ENCODE measurements at regions not wholly inside any gene's neighbourhood (a gene's known extent, or its start where the extent isn't known, plus 50 kb on each side); places are given as distances from the start of the nearest gene placed in this dataset.

DNA sequence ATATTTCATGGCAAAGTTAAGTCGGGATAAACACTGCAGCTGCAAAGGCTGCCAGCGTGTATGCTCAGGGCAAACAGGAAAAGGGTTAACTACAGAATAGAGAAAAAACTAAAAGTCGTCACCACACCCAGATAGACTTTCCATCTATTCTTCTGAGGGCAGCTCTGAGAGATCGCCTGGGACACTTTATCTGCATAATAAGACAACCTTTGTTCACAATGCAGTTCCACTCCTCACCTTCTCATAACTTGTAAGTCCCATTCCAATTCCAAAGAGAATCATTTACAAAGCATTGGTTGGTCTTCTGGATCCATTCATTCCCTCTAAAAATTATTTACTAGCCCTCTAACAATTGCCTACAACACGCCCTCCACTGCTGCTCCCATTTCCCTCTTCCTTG lies 437.4 kb downstream of the RND3 start:
- TF ChIP-seq, protein P1, sequence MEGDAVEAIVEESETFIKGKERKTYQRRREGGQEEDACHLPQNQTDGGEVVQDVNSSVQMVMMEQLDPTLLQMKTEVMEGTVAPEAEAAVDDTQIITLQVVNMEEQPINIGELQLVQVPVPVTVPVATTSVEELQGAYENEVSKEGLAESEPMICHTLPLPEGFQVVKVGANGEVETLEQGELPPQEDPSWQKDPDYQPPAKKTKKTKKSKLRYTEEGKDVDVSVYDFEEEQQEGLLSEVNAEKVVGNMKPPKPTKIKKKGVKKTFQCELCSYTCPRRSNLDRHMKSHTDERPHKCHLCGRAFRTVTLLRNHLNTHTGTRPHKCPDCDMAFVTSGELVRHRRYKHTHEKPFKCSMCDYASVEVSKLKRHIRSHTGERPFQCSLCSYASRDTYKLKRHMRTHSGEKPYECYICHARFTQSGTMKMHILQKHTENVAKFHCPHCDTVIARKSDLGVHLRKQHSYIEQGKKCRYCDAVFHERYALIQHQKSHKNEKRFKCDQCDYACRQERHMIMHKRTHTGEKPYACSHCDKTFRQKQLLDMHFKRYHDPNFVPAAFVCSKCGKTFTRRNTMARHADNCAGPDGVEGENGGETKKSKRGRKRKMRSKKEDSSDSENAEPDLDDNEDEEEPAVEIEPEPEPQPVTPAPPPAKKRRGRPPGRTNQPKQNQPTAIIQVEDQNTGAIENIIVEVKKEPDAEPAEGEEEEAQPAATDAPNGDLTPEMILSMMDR (IDR thresholded peaks at IDR 0.05), result no peak
- no peak for TF ChIP-seq POLR2A (IDR thresholded peaks at IDR 0.05)

Data from esophagus squamous epithelium (tissue), 4 donors.